H1 (cell line): ENCODE measurements at regions not wholly inside any gene's neighbourhood (a gene's known extent, or its start where the extent isn't known, plus 50 kb on each side); places are given as distances from the start of the nearest gene placed in this dataset.

Experiments used
- CTCF ChIA-PET: fragments of 300-600 bp; sonication (Branson Sonifier 250); formaldehyde crosslinking; loops from one replicate; lab custom pipeline; 2021; ENCODE audit not compliant: partially characterized antibody; lab: Charles Lee
- POLR2A ChIA-PET: fragments of 300-600 bp; sonication (Branson Sonifier 250); formaldehyde crosslinking; loops from one replicate; lab custom pipeline; 2021; ENCODE audit warnings: inconsistent platforms; ENCODE audit not compliant: partially characterized antibody; lab: Charles Lee
- DNase-seq, 2 experiments: peaks; one replicate each; pipeline versions ENCODE4 v3.0.0 to v3.0.0-alpha.2; 2010 to 2022; ENCODE audit warnings: low spot score in 2 of 2, low read depth in 1 of 2, mixed read lengths in 1 of 2
- FAIRE-seq: peaks from 2 replicates; lab custom pipeline; 2011; peaks lifted over from hg19 to GRCh38; lab: Jason Lieb, UNC
- H2AFZ ChIP-seq: 2 replicates; pipeline ENCODE4 v1.8.1; 2012; ENCODE audit warnings: low read length, inconsistent platforms
- H2AK5ac ChIP-seq: 2 replicates; pipeline ENCODE4 v1.6.1; 2013; ENCODE audit warnings: low read depth, low read length
- H2BK120ac ChIP-seq: replicated peaks from 2 replicates; pipeline ENCODE3; 2013; ENCODE audit warnings: low read depth, low read length, inconsistent platforms
- H2BK12ac ChIP-seq: 2 replicates; pipeline ENCODE4 v1.6.1; 2013; ENCODE audit warnings: low read depth, low read length
- H2BK15ac ChIP-seq: 2 replicates; pipeline ENCODE4 v1.6.1; 2013; ENCODE audit warnings: low read length
- H2BK20ac ChIP-seq: 2 replicates; pipeline ENCODE4 v1.6.1; 2013; ENCODE audit warnings: low read length
- H2BK5ac ChIP-seq: 2 replicates; pipeline ENCODE4 v1.6.1; 2013; ENCODE audit warnings: low read depth, low read length
- H3K14ac ChIP-seq: 2 replicates; pipeline ENCODE4 v1.6.1; 2013; ENCODE audit warnings: inconsistent platforms; ENCODE audit not compliant: insufficient read length
- H3K18ac ChIP-seq: 2 replicates; pipeline ENCODE4 v1.6.1; 2013; ENCODE audit warnings: low read length; ENCODE audit errors: extremely low read depth
- H3K23ac ChIP-seq: 2 replicates; pipeline ENCODE4 v1.6.1; 2013; ENCODE audit warnings: inconsistent platforms; ENCODE audit not compliant: insufficient read length
- H3K23me2 ChIP-seq: 2 replicates; pipeline ENCODE4 v1.6.1; 2013; ENCODE audit warnings: low read depth, low read length
- H3K27ac ChIP-seq: 2 replicates; pipeline ENCODE4 v1.6.1; 2011; ENCODE audit warnings: low read depth, low read length, inconsistent platforms
- H3K27me3 ChIP-seq, 4 experiments: replicated peaks in 1 of 4; 1 replicate in 1 of 4; 2 replicates in 3 of 4; pipeline versions ENCODE4 v1.6.1 to v1.8.1; 2011 to 2013; ENCODE audit warnings: low read length in 3 of 4, mild to moderate bottlenecking in 3 of 4, inconsistent platforms in 2 of 4, mixed read lengths in 2 of 4, moderate library complexity in 1 of 4; ENCODE audit not compliant: control insufficient read depth in 3 of 4, insufficient read depth in 3 of 4; ENCODE audit errors: extremely low read depth in 1 of 4
- H3K36me3 ChIP-seq, 4 experiments: 2 replicates each; pipeline versions ENCODE4 v1.6.1 to v1.8.1; 2011 to 2013; ENCODE audit warnings: mild to moderate bottlenecking in 4 of 4, low read length in 3 of 4, moderate library complexity in 2 of 4, control low read depth in 1 of 4, inconsistent platforms in 1 of 4; ENCODE audit not compliant: insufficient read depth in 4 of 4, control insufficient read depth in 2 of 4
- H3K4ac ChIP-seq: replicated peaks from 2 replicates; pipeline ENCODE3; 2013; ENCODE audit warnings: low read length, low read depth, mixed read lengths, inconsistent platforms; ENCODE audit not compliant: insufficient read length
- H3K4me1 ChIP-seq, 4 experiments: replicated peaks in 1 of 4; 1 replicate in 1 of 4; 2 replicates in 3 of 4; pipeline versions ENCODE4 v1.6.1 to v1.8.1; 2011 to 2013; ENCODE audit warnings: low read length in 3 of 4, inconsistent platforms in 2 of 4, mixed read lengths in 1 of 4; ENCODE audit not compliant: insufficient read depth in 4 of 4, control insufficient read depth in 3 of 4
- H3K4me2 ChIP-seq, 2 experiments: 2 replicates each; pipeline versions ENCODE4 v1.6.1 to v1.8.1; 2011 to 2013; ENCODE audit warnings: low read depth in 2 of 2, low read length in 2 of 2, control low read depth in 1 of 2, inconsistent platforms in 1 of 2, mild to moderate bottlenecking in 1 of 2; ENCODE audit not compliant: insufficient read depth in 1 of 2
- H3K4me3 ChIP-seq, 4 experiments: fragments of 200-600, 300-600 bp in 1 of 4; sonication (generic), shearing (Covaris generic), sonication (Bioruptor Twin) in 1 of 4; 2 replicates each; pipeline versions ENCODE4 v1.5.1 to v1.8.1; 2011 to 2016; ENCODE audit warnings: low read length in 4 of 4, low read depth in 3 of 4, control low read depth in 2 of 4, inconsistent platforms in 2 of 4, mild to moderate bottlenecking in 2 of 4, mixed read lengths in 1 of 4, moderate library complexity in 1 of 4; ENCODE audit not compliant: insufficient read depth in 2 of 4; ENCODE audit errors: extremely low read depth in 1 of 4
- H3K56ac ChIP-seq: replicated peaks from 2 replicates; pipeline ENCODE3; 2013; ENCODE audit warnings: low read depth, mild to moderate bottlenecking, mixed read lengths, low read length, inconsistent platforms; ENCODE audit not compliant: insufficient read length
- H3K79me1 ChIP-seq: 2 replicates; pipeline ENCODE4 v1.6.1; 2013; ENCODE audit warnings: low read depth, low read length, control low read depth
- H3K79me2 ChIP-seq, 2 experiments: 2 replicates each; pipeline versions ENCODE4 v1.6.1 to v1.8.1; 2012 to 2013; ENCODE audit warnings: low read length in 2 of 2, mild to moderate bottlenecking in 2 of 2, inconsistent platforms in 1 of 2; ENCODE audit not compliant: insufficient read depth in 2 of 2, control insufficient read depth in 1 of 2
- H3K9ac ChIP-seq, 4 experiments: replicated peaks in 1 of 4; 1 replicate in 1 of 4; 2 replicates in 3 of 4; pipeline versions ENCODE4 v1.6.1 to v1.8.1; 2011 to 2013; ENCODE audit warnings: low read depth in 3 of 4, low read length in 3 of 4, control low read depth in 2 of 4, mild to moderate bottlenecking in 2 of 4, moderate library complexity in 2 of 4, inconsistent platforms in 1 of 4; ENCODE audit errors: extremely low read depth in 1 of 4
- H3K9me3 ChIP-seq, 2 experiments: 2 replicates each; pipeline versions ENCODE4 v1.6.1 to v1.8.1; 2012 to 2013; ENCODE audit warnings: mild to moderate bottlenecking in 2 of 2, moderate library complexity in 2 of 2, control low read depth in 1 of 2, inconsistent platforms in 1 of 2, low read depth in 1 of 2, low read length in 1 of 2, mixed read lengths in 1 of 2; ENCODE audit not compliant: insufficient read depth in 2 of 2
- H4K20me1 ChIP-seq, 2 experiments: replicated peaks in 1 of 2; 2 replicates each; pipeline versions ENCODE3 to v1.8.1; 2011 to 2013; ENCODE audit warnings: inconsistent platforms in 2 of 2, low read length in 2 of 2, mild to moderate bottlenecking in 1 of 2; ENCODE audit not compliant: insufficient read depth in 2 of 2, control insufficient read depth in 1 of 2
- H4K5ac ChIP-seq: 2 replicates; pipeline ENCODE4 v1.6.1; 2013; ENCODE audit warnings: low read length, low read depth, mixed read lengths, inconsistent platforms; ENCODE audit not compliant: insufficient read length
- H4K8ac ChIP-seq: 2 replicates; pipeline ENCODE4 v1.8.0; 2013; ENCODE audit warnings: mild to moderate bottlenecking, moderate library complexity, low read length, inconsistent platforms; ENCODE audit not compliant: insufficient read depth; ENCODE audit errors: extremely low read depth
- H4K91ac ChIP-seq: replicated peaks from 2 replicates; pipeline ENCODE3; 2013; ENCODE audit warnings: low read length, mixed read lengths, inconsistent platforms; ENCODE audit not compliant: insufficient read length
- JUND ChIP-seq: IDR thresholded peaks from 2 replicates; pipeline ENCODE4 v1.6.1; 2011; ENCODE audit warnings: mild to moderate bottlenecking, improper control_type of control experiment, low read length
- WGBS, 2 experiments: shearing (Covaris generic) in 1 of 2; methylation state at CpG; one replicate each; pipeline versions ENCODE4 v1.1.6 to v1.1.7; 2013 to 2015; ENCODE audit warnings: low lambda C conversion rate in 2 of 2, mixed read lengths in 2 of 2, inconsistent platforms in 1 of 2, low coverage in 1 of 2, missing lambda C conversion rate in 1 of 2; ENCODE audit not compliant: insufficient replicate concordance in 2 of 2, insufficient coverage in 1 of 2, insufficient read length in 1 of 2; ENCODE audit errors: extremely low coverage in 1 of 2, missing lambda C conversion rate in 1 of 2; 5-methylcytosine and 5-hydroxymethylcytosine counted together

GRCh38 chr1:220958234-220958633 lies 79.0 kb downstream of the HLX start:
- ChIA-PET CTCF (no interaction called here), POLR2A (no interaction called here)
- H3K9ac ChIP-seq: no peak overlapping the region
- no peak overlapping the region for H2BK120ac ChIP-seq
- no peak overlapping the region for H2AK5ac ChIP-seq
- H3K56ac ChIP-seq: no peak overlapping the region
- H2BK20ac ChIP-seq: no peak overlapping the region
- H4K20me1 ChIP-seq: no peaks in the 10 kb centered on the region
- no peak overlapping the region for H4K91ac ChIP-seq
- no peaks in the 10 kb centered on the region for H3K79me1 ChIP-seq
- no peak overlapping the region for H4K5ac ChIP-seq
- no peak overlapping the region for H3K27ac ChIP-seq
- no peaks in the 10 kb centered on the region for H3K27me3 ChIP-seq
- H3K4me1 ChIP-seq: no peaks in the 10 kb centered on the region
- H3K4ac ChIP-seq: no peak overlapping the region
- DNase-seq (no peak), FAIRE-seq (no peak)
- WGBS, 2 experiments: 92% methylated on average over 1 of the region's 1 CpG; no CpG with 5 or more reads in 1 of the 2 experiments
- H2BK12ac ChIP-seq: no peak overlapping the region
- no peaks in the 10 kb centered on the region for H3K79me2 ChIP-seq
- H3K23ac ChIP-seq: no peak overlapping the region
- no peak overlapping the region for H3K14ac ChIP-seq
- no peaks in the 10 kb centered on the region for H3K36me3 ChIP-seq
- no peak overlapping the region for H2AFZ ChIP-seq
- H2BK15ac ChIP-seq: no peak overlapping the region
- H4K8ac ChIP-seq: no peak overlapping the region; the same call in 1 of the 2 replicates
- no peak overlapping the region for H3K4me3 ChIP-seq
- H3K23me2 ChIP-seq: no peaks in the 10 kb centered on the region
- H2BK5ac ChIP-seq: no peak overlapping the region
- no peak overlapping the region for H3K4me2 ChIP-seq
- no peak overlapping the region for H3K18ac ChIP-seq
- H3K9me3 ChIP-seq: no peaks in the 10 kb centered on the region
- TF ChIP-seq JUND: no peak
